Endothelial cell of umbilical vein (primary cell): ENCODE measurements at regions not wholly inside any gene's neighbourhood (a gene's known extent, or its start where the extent isn't known, plus 50 kb on each side); places are given as distances from the start of the nearest gene placed in this dataset.

Experiments used
- BruUV-seq: library from RNA; stranded (reverse); fragments of 400-500 nt; replicated peaks from 2 replicates; lab custom pipeline; 2021; lab: Mats Ljungman, UMichigan
- CTCF ChIA-PET: fragments of 300-600, 350-600 bp; sonication (Branson Sonifier 250); formaldehyde crosslinking; loops from one replicate; lab custom pipeline; 2021; ENCODE audit warnings: antibody characterized with exemption, inconsistent platforms; lab: Charles Lee
- POLR2A ChIA-PET: fragments of 300-600, 350-600 bp; sonication (Branson Sonifier 250); formaldehyde crosslinking; loops from one replicate; lab custom pipeline; 2021; ENCODE audit warnings: antibody characterized with exemption, inconsistent platforms; lab: Charles Lee
- DNase-seq: peaks from one replicate; pipeline ENCODE4 v3.0.0-alpha.2; 2011; ENCODE audit warnings: low read depth, low spot score
- FAIRE-seq: peaks from 2 replicates; lab custom pipeline; 2011; peaks lifted over from hg19 to GRCh38; lab: Jason Lieb, UNC
- H2AFZ ChIP-seq: 2 replicates; pipeline ENCODE4 v1.6.0; 2012; ENCODE audit warnings: low read depth, low read length, control low read depth, inconsistent platforms
- H3K27ac ChIP-seq: 2 replicates; pipeline ENCODE4 v1.5.1; 2011; ENCODE audit warnings: low read depth, mild to moderate bottlenecking, control low read depth, low read length, moderate library complexity; ENCODE audit not compliant: insufficient read depth
- H3K27me3 ChIP-seq, 2 experiments: 2 replicates each; pipeline versions ENCODE4 v1.6.0 to v1.6.1; 2011; ENCODE audit warnings: low read length in 2 of 2, mixed read lengths in 1 of 2; ENCODE audit not compliant: control insufficient read depth in 2 of 2, insufficient read depth in 2 of 2
- H3K36me3 ChIP-seq, 2 experiments: 2 replicates in 1 of 2; 3 replicates in 1 of 2; pipeline ENCODE4 v1.5.1; 2011; ENCODE audit warnings: low read length in 2 of 2, mild to moderate bottlenecking in 1 of 2, moderate library complexity in 1 of 2; ENCODE audit not compliant: control insufficient read depth in 2 of 2, insufficient read depth in 2 of 2; ENCODE audit errors: extremely low read depth in 1 of 2
- H3K4me1 ChIP-seq: 3 replicates; pipeline ENCODE4 v1.5.1; 2011; ENCODE audit warnings: mild to moderate bottlenecking, low read length; ENCODE audit not compliant: control insufficient read depth, insufficient read depth; ENCODE audit errors: extremely low read depth
- H3K4me2 ChIP-seq: 2 replicates; pipeline ENCODE4 v1.6.1; 2011; ENCODE audit warnings: low read length, control low read depth, mixed read lengths; ENCODE audit not compliant: insufficient read depth
- H3K4me3 ChIP-seq, 3 experiments: fragments of 200-600 bp in 1 of 3; sonication (generic), shearing (Covaris generic) in 1 of 3; replicated peaks in 1 of 3; 2 replicates each; pipeline ENCODE4 v1.5.1; 2011 to 2016; ENCODE audit warnings: control low read depth in 3 of 3, low read length in 3 of 3, mild to moderate bottlenecking in 2 of 3, inconsistent platforms in 1 of 3, low read depth in 1 of 3, moderate library complexity in 1 of 3; ENCODE audit not compliant: insufficient read depth in 1 of 3
- H3K79me2 ChIP-seq: 2 replicates; pipeline ENCODE4 v1.6.0; 2012; ENCODE audit warnings: low read length, inconsistent platforms; ENCODE audit not compliant: control insufficient read depth, insufficient read depth
- H3K9ac ChIP-seq: replicated peaks from 2 replicates; pipeline ENCODE3; 2011; ENCODE audit warnings: low read length, control low read depth; ENCODE audit not compliant: insufficient read depth; ENCODE audit errors: extremely low read depth
- H3K9me1 ChIP-seq: replicated peaks from 3 replicates; pipeline ENCODE4 v1.6.0; 2011; ENCODE audit warnings: mild to moderate bottlenecking, low read length; ENCODE audit not compliant: control insufficient read depth, insufficient read depth; ENCODE audit errors: extremely low read depth
- H3K9me3 ChIP-seq: replicated peaks from 2 replicates; pipeline ENCODE4 v1.5.1; 2012; ENCODE audit warnings: low read length, inconsistent platforms; ENCODE audit not compliant: control insufficient read depth, insufficient read depth
- H4K20me1 ChIP-seq: replicated peaks from 2 replicates; pipeline ENCODE3; 2011; ENCODE audit warnings: mild to moderate bottlenecking, low read length; ENCODE audit not compliant: control insufficient read depth, insufficient read depth; ENCODE audit errors: extremely low read depth
- EZH2 ChIP-seq: IDR thresholded peaks from 2 replicates; pipeline ENCODE4 v1.6.1; 2012; ENCODE audit warnings: borderline replicate concordance, low read depth, mild to moderate bottlenecking, moderate library complexity, low read length, inconsistent platforms; ENCODE audit not compliant: severe bottlenecking
- FOS ChIP-seq: IDR thresholded peaks from 2 replicates; pipeline ENCODE4 v1.6.1; 2011; ENCODE audit warnings: mild to moderate bottlenecking, low read length, moderate library complexity, borderline replicate concordance; ENCODE audit not compliant: insufficient read depth
- GATA2 ChIP-seq: IDR thresholded peaks from 2 replicates; pipeline ENCODE4 v1.7.0; 2011; ENCODE audit warnings: low read depth, mild to moderate bottlenecking, moderate library complexity, mixed read lengths, low read length; ENCODE audit not compliant: insufficient read length, insufficient read depth
- JUN ChIP-seq: IDR thresholded peaks from 2 replicates; pipeline ENCODE4 v1.6.1; 2011; ENCODE audit warnings: borderline replicate concordance, low read depth; ENCODE audit not compliant: insufficient read length, insufficient read depth
- MYC ChIP-seq: IDR thresholded peaks from one replicate; pipeline ENCODE4 v1.6.1; 2011; ENCODE audit warnings: mild to moderate bottlenecking, low read depth, low read length
- POLR2A ChIP-seq: IDR thresholded peaks from 2 replicates; pipeline ENCODE4 v1.6.1; 2012; ENCODE audit warnings: low read depth, mild to moderate bottlenecking, control low read depth, low read length
- POLR2AphosphoS5 ChIP-seq: IDR thresholded peaks from 2 replicates; pipeline ENCODE4 v1.6.1; 2012; ENCODE audit warnings: low read depth, mild to moderate bottlenecking, control low read depth, low read length, moderate library complexity; ENCODE audit not compliant: insufficient read depth
- dilution Hi-C: fragments of 300-500 bp; cut with MboI; formaldehyde crosslinking; loops from one replicate; pipeline ENCODE4 v1.15.0; 2019; ENCODE audit warnings: low sequenced_read_pairs; ENCODE audit not compliant: extremely low pct_ligation_motif_present
- intact Hi-C: fragments of 100-400 bp; cut with micrococcal nuclease; formaldehyde crosslinking; loops from one replicate; pipeline ENCODE4 v1.10.0; 2022
- TF ChIP-seq, protein P1 (sequence below): IDR thresholded peaks from 2 replicates; pipeline ENCODE4 v1.6.1; 2011; ENCODE audit not compliant: insufficient read depth, insufficient read length
- TF ChIP-seq, protein P2 (sequence below), 2 donors: IDR thresholded peaks; 1 replicate in 1 of 2; 2 replicates in 1 of 2; pipeline ENCODE4 v1.5.1; 2011; ENCODE audit warnings: low read length in 2 of 2, mild to moderate bottlenecking in 2 of 2, moderate library complexity in 2 of 2, control low read depth in 1 of 2, inconsistent platforms in 1 of 2, low read depth in 1 of 2; ENCODE audit not compliant: insufficient read depth in 1 of 2; ENCODE audit errors: extremely low read depth in 1 of 2

DNA sequence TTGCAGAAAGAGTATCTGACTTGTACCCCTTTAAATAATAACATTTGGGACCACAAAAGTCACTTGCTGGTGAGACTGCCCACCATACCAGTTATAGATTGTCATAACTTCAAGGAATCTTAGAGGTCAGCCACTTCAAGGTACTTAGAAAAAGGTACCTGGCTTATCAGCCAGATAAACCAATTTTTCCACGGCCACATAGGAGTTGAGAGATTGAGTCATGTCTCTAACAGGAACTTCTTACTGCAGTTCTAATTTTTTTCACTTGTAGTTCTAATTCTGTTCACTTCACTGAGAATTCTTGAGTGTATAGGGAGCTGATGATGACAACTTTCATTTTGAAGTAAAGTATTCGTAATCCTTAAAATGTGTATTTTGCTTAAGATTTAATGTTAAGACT lies 317.1 kb upstream of the CBLB start:
- POLR2A ChIA-PET = no interaction called here

More for the DNA sequence above, 317.1 kb upstream of the CBLB start:
- no peaks in the 10 kb centered on the region for H3K79me2 ChIP-seq
- H3K27me3 ChIP-seq = no peaks in the 10 kb centered on the region
- no peak overlapping the region for H3K4me2 ChIP-seq
- CTCF ChIA-PET = no interaction called here
- no peaks in the 10 kb centered on the region for H3K36me3 ChIP-seq
- no peak overlapping the region for H3K27ac ChIP-seq
- H2AFZ ChIP-seq = no peak overlapping the region
- H3K9me3 ChIP-seq = no peaks in the 10 kb centered on the region
- dilution Hi-C loops = no loop called here
- no peaks in the 10 kb centered on the region for H4K20me1 ChIP-seq
- intact Hi-C loops = no loop called here
- no peaks in the 10 kb centered on the region for H3K4me1 ChIP-seq
- FAIRE-seq (no peak), DNase-seq (no peak)
- no TSS peak for BruUV-seq
- no peak overlapping the region for H3K4me3 ChIP-seq
- TF ChIP-seq, protein P1, sequence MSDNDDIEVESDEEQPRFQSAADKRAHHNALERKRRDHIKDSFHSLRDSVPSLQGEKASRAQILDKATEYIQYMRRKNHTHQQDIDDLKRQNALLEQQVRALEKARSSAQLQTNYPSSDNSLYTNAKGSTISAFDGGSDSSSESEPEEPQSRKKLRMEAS = no peak
- TF ChIP-seq POLR2A = no peak
- no peak for TF ChIP-seq MYC
- TF ChIP-seq GATA2 = no peak
- no peak for TF ChIP-seq JUN
- no peak for TF ChIP-seq EZH2
- no peak for TF ChIP-seq POLR2AphosphoS5
- TF ChIP-seq, protein P2, sequence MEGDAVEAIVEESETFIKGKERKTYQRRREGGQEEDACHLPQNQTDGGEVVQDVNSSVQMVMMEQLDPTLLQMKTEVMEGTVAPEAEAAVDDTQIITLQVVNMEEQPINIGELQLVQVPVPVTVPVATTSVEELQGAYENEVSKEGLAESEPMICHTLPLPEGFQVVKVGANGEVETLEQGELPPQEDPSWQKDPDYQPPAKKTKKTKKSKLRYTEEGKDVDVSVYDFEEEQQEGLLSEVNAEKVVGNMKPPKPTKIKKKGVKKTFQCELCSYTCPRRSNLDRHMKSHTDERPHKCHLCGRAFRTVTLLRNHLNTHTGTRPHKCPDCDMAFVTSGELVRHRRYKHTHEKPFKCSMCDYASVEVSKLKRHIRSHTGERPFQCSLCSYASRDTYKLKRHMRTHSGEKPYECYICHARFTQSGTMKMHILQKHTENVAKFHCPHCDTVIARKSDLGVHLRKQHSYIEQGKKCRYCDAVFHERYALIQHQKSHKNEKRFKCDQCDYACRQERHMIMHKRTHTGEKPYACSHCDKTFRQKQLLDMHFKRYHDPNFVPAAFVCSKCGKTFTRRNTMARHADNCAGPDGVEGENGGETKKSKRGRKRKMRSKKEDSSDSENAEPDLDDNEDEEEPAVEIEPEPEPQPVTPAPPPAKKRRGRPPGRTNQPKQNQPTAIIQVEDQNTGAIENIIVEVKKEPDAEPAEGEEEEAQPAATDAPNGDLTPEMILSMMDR (IDR thresholded peaks at IDR 0.05; ENCODE audit: extremely low read depth in 1 of 2, insufficient read depth in 1 of 2, low read depth in 1 of 2, low read length in 2 of 2) = no peak
- TF ChIP-seq FOS = no peak
- no peaks in the 10 kb centered on the region for H3K9me1 ChIP-seq
- no peak overlapping the region for H3K9ac ChIP-seq
